ENCODE measurements at regions not wholly inside any gene's neighbourhood (a gene's known extent, or its start where the extent isn't known, plus 50 kb on each side); places are given as distances from the start of the nearest gene placed in this dataset.

DNA sequence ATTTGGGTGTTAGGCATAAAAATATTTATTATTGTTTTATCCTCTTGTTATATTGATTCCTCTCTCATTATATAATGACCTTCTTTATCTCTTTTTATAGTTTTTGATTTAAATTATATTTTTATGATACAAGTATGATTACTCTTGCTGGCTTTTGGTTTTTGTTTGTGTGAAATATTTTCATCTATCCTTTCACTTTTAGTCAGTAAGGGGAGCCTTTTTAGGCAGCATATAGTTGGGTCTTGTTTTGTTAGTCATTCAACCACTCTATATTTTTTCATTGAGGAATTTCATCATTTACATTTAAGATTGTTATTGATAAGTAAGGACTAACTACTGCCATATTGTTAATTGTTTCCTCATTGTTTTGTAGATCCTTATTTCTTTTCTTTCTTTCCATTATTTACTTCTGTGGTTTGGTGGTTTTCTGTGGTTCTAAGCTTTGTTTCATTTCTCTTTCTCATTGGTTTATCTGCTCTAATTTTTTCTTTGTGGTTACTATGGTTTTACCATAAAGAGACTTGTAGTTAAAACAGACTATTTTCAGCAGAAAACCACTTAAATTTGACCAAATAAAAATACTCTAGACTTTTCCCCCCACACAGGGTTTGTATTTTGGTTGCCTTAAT lies 593.1 kb downstream of the NUF2 start:
- H3K27ac ChIP-seq = no peak overlapping the region
- TF ChIP-seq ZFX (IDR thresholded peaks at IDR 0.05) = no peak
- TF ChIP-seq, protein P1, sequence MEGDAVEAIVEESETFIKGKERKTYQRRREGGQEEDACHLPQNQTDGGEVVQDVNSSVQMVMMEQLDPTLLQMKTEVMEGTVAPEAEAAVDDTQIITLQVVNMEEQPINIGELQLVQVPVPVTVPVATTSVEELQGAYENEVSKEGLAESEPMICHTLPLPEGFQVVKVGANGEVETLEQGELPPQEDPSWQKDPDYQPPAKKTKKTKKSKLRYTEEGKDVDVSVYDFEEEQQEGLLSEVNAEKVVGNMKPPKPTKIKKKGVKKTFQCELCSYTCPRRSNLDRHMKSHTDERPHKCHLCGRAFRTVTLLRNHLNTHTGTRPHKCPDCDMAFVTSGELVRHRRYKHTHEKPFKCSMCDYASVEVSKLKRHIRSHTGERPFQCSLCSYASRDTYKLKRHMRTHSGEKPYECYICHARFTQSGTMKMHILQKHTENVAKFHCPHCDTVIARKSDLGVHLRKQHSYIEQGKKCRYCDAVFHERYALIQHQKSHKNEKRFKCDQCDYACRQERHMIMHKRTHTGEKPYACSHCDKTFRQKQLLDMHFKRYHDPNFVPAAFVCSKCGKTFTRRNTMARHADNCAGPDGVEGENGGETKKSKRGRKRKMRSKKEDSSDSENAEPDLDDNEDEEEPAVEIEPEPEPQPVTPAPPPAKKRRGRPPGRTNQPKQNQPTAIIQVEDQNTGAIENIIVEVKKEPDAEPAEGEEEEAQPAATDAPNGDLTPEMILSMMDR (conservative IDR thresholded peaks at IDR 0.05) = no peak

GRCh38 chr1:163922743-163923201 lies 601.0 kb downstream of the NUF2 start:
- H3K27ac ChIP-seq = no peak overlapping the region

DNA sequence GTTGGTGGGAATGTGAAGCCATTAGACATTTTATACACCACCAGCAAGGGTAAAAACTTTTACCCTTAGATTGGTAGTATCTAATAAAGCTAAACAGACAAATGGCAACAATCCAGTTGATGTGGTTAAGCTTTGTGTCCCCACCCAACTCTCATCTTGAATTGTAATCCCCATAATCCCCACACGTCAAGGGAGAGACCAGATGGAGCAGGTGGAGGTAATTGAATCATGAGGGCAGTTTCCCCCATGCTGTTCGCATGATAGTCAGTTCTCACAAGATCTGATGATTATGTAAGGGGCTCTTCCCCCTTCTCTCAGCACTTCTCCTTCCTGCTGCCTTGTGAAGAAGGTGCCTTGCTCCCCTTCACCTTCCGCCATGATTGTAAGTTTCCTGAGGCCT lies 602.3 kb downstream of the NUF2 start:
- no peak overlapping the region for H3K27ac ChIP-seq
- TF ChIP-seq ZFX (IDR thresholded peaks at IDR 0.05) = no peak
- TF ChIP-seq, protein P1 (conservative IDR thresholded peaks at IDR 0.05) = no peak

More at GRCh38 chr1:163922743-163923201, 601.0 kb downstream of the NUF2 start:
- TF ChIP-seq, protein P1 (conservative IDR thresholded peaks at IDR 0.05) = no peak
- TF ChIP-seq ZFX (IDR thresholded peaks at IDR 0.05) = no peak

DNA sequence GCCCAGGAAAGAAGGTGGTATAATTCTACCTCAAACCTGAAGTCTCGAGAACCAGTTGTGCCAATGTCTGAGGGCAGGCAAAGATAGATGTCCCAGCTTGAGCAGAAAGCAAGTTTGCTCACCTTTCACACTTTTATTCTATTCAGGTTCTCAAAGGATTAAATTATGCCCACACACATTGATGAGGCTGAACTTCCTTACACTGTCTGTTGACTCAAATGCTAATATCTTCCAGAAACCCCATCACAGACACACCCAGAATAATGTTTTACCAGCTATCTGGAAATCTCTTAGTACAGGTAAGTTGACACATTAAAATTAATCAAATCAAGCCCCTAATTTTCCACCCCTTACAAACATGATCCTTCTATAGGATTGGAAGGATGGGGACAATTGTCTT lies 605.7 kb downstream of the NUF2 start:
- TF ChIP-seq, protein P1 (conservative IDR thresholded peaks at IDR 0.05) = no peak
- TF ChIP-seq ZFX (IDR thresholded peaks at IDR 0.05) = no peak
- H3K27ac ChIP-seq = no peak overlapping the region

GRCh38 chr1:163928069-163928468 lies 606.3 kb downstream of the NUF2 start:
- TF ChIP-seq, protein P1 (conservative IDR thresholded peaks at IDR 0.05) = no peak
- no peak for TF ChIP-seq ZFX (IDR thresholded peaks at IDR 0.05)
- no peak overlapping the region for H3K27ac ChIP-seq

GRCh38 chr1:163928651-163929050 lies 606.9 kb downstream of the NUF2 start:
- TF ChIP-seq ZFX (IDR thresholded peaks at IDR 0.05) = no peak
- TF ChIP-seq, protein P1 (conservative IDR thresholded peaks at IDR 0.05) = no peak
- no peak overlapping the region for H3K27ac ChIP-seq

DNA sequence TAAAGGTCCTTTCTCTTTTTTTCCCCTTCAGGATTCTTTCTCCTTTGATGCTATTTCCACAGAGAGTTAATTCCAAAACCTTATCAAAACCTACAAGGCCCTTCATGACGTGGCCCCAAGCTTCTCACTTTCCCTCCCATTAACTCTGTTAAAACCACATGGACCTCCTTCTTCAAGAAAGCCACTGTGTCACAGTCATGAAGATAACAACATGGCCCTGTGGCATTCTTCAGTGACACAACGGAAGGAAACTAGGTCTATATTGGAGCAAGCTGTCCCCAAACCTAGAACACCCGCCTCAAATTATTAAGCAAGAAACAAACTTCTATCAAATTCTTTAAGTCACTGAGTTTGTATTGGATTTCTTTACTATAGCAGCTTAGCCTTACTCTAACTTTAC lies 611.1 kb downstream of the NUF2 start:
- TF ChIP-seq ZFX (IDR thresholded peaks at IDR 0.05) = no peak
- no peak overlapping the region for H3K27ac ChIP-seq

DNA sequence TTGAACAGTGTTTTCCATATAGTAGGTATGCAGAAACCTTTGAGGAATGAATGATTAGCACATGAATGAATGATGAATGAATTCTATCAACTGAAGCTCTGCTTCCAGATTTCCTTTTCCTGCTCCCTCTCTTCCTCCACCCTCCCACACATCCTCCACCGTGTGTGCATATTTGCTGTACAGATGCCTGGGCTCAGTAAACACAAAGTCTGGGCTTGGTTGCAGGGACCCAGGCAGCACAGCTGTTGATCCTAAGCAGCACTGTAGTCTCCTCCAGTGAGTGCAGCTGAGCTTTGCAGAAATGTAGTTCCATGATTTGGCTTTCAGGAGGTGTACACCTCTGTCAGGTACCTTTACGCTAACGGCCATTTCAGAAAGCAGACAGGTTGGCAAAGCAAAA lies 611.7 kb downstream of the NUF2 start:
- no peak overlapping the region for H3K27ac ChIP-seq
- TF ChIP-seq, protein P1 (conservative IDR thresholded peaks at IDR 0.05) = no peak
- TF ChIP-seq ZFX (IDR thresholded peaks at IDR 0.05) = no peak
